NB4 (cell line): ENCODE measurements at regions not wholly inside any gene's neighbourhood (a gene's known extent, or its start where the extent isn't known, plus 50 kb on each side); places are given as distances from the start of the nearest gene placed in this dataset.

Experiments used
- CTCF ChIP-seq: IDR thresholded peaks from one replicate; pipeline ENCODE4 v1.5.1; 2012; ENCODE audit warnings: low read depth, low read length
- MYC ChIP-seq: IDR thresholded peaks from 2 replicates; pipeline ENCODE4 v1.6.1; 2011; ENCODE audit warnings: low read depth, low read length
- POLR2A ChIP-seq: IDR thresholded peaks from 2 replicates; pipeline ENCODE4 v1.6.1; 2011; ENCODE audit warnings: mild to moderate bottlenecking; ENCODE audit not compliant: insufficient read length; ENCODE audit errors: extremely low read depth

GRCh38 chr1:234988536-234988935 is 140.1 kb downstream of the TOMM20 start:
- TF ChIP-seq CTCF (no peak), POLR2A (no peak), MYC (no peak)
